H1 (cell line): ENCODE measurements at regions not wholly inside any gene's neighbourhood (a gene's known extent, or its start where the extent isn't known, plus 50 kb on each side); places are given as distances from the start of the nearest gene placed in this dataset.

Experiments used
- TF ChIP-seq, protein P1 (sequence below): fragments of 300-600 bp; sonication (generic); IDR thresholded peaks from 2 replicates; pipeline ENCODE4 v1.7.1; 2012; ENCODE audit warnings: low read length, moderate library complexity, mild to moderate bottlenecking, inconsistent platforms; ENCODE audit not compliant: insufficient replicate concordance

DNA sequence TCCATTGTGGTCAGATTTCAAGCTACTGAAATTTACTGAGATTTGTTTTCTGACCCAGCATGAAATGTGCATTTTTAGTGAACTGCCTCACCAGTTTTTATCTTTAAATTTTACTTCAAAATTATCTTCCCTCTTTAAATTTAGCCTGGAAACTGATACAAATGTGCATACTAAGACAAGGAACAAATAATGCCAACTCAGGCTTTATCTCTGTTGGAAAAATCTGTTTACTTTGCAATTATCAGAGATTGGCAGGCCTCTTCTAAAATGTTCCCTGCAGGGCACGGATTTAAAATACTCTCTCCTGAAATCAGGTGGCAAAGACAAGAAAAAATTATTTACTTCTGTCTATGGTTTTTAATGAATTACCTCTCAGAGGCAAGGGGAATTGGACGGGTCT, 151.0 kb upstream of the PTCH1 start (continued):
- TF ChIP-seq, protein P1, sequence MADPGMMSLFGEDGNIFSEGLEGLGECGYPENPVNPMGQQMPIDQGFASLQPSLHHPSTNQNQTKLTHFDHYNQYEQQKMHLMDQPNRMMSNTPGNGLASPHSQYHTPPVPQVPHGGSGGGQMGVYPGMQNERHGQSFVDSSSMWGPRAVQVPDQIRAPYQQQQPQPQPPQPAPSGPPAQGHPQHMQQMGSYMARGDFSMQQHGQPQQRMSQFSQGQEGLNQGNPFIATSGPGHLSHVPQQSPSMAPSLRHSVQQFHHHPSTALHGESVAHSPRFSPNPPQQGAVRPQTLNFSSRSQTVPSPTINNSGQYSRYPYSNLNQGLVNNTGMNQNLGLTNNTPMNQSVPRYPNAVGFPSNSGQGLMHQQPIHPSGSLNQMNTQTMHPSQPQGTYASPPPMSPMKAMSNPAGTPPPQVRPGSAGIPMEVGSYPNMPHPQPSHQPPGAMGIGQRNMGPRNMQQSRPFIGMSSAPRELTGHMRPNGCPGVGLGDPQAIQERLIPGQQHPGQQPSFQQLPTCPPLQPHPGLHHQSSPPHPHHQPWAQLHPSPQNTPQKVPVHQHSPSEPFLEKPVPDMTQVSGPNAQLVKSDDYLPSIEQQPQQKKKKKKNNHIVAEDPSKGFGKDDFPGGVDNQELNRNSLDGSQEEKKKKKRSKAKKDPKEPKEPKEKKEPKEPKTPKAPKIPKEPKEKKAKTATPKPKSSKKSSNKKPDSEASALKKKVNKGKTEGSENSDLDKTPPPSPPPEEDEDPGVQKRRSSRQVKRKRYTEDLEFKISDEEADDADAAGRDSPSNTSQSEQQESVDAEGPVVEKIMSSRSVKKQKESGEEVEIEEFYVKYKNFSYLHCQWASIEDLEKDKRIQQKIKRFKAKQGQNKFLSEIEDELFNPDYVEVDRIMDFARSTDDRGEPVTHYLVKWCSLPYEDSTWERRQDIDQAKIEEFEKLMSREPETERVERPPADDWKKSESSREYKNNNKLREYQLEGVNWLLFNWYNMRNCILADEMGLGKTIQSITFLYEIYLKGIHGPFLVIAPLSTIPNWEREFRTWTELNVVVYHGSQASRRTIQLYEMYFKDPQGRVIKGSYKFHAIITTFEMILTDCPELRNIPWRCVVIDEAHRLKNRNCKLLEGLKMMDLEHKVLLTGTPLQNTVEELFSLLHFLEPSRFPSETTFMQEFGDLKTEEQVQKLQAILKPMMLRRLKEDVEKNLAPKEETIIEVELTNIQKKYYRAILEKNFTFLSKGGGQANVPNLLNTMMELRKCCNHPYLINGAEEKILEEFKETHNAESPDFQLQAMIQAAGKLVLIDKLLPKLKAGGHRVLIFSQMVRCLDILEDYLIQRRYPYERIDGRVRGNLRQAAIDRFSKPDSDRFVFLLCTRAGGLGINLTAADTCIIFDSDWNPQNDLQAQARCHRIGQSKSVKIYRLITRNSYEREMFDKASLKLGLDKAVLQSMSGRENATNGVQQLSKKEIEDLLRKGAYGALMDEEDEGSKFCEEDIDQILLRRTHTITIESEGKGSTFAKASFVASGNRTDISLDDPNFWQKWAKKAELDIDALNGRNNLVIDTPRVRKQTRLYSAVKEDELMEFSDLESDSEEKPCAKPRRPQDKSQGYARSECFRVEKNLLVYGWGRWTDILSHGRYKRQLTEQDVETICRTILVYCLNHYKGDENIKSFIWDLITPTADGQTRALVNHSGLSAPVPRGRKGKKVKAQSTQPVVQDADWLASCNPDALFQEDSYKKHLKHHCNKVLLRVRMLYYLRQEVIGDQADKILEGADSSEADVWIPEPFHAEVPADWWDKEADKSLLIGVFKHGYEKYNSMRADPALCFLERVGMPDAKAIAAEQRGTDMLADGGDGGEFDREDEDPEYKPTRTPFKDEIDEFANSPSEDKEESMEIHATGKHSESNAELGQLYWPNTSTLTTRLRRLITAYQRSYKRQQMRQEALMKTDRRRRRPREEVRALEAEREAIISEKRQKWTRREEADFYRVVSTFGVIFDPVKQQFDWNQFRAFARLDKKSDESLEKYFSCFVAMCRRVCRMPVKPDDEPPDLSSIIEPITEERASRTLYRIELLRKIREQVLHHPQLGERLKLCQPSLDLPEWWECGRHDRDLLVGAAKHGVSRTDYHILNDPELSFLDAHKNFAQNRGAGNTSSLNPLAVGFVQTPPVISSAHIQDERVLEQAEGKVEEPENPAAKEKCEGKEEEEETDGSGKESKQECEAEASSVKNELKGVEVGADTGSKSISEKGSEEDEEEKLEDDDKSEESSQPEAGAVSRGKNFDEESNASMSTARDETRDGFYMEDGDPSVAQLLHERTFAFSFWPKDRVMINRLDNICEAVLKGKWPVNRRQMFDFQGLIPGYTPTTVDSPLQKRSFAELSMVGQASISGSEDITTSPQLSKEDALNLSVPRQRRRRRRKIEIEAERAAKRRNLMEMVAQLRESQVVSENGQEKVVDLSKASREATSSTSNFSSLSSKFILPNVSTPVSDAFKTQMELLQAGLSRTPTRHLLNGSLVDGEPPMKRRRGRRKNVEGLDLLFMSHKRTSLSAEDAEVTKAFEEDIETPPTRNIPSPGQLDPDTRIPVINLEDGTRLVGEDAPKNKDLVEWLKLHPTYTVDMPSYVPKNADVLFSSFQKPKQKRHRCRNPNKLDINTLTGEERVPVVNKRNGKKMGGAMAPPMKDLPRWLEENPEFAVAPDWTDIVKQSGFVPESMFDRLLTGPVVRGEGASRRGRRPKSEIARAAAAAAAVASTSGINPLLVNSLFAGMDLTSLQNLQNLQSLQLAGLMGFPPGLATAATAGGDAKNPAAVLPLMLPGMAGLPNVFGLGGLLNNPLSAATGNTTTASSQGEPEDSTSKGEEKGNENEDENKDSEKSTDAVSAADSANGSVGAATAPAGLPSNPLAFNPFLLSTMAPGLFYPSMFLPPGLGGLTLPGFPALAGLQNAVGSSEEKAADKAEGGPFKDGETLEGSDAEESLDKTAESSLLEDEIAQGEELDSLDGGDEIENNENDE: no peak
